ENCODE measurements at regions not wholly inside any gene's neighbourhood (a gene's known extent, or its start where the extent isn't known, plus 50 kb on each side); places are given as distances from the start of the nearest gene placed in this dataset.

DNA sequence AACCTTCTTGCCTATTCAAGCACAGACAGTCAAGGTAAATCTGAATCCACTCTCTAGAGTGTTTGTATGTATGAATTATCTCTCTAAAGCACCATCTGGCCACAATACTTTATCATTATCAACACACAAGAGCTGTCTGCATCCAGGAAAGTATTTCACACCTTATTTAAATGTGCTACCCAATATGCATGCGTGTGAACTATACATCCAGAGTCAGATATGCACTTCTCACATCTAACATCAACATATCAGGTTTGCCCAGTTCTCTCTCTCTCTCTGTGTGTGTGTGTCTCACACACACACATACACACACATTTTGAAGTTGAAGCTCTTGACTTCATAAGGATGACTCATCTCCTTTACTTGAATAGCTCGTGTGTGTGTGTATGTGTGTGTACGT, 697.5 kb upstream of the PCDH20 start:
- TF ChIP-seq EP300 (IDR thresholded peaks at IDR 0.05), result no peak
- TF ChIP-seq, protein P1, sequence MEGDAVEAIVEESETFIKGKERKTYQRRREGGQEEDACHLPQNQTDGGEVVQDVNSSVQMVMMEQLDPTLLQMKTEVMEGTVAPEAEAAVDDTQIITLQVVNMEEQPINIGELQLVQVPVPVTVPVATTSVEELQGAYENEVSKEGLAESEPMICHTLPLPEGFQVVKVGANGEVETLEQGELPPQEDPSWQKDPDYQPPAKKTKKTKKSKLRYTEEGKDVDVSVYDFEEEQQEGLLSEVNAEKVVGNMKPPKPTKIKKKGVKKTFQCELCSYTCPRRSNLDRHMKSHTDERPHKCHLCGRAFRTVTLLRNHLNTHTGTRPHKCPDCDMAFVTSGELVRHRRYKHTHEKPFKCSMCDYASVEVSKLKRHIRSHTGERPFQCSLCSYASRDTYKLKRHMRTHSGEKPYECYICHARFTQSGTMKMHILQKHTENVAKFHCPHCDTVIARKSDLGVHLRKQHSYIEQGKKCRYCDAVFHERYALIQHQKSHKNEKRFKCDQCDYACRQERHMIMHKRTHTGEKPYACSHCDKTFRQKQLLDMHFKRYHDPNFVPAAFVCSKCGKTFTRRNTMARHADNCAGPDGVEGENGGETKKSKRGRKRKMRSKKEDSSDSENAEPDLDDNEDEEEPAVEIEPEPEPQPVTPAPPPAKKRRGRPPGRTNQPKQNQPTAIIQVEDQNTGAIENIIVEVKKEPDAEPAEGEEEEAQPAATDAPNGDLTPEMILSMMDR (IDR thresholded peaks at IDR 0.05), result no peak
- TF ChIP-seq POLR2A (IDR thresholded peaks at IDR 0.05; ENCODE audit: low read depth), result no peak
- no peak for TF ChIP-seq POLR2AphosphoS5 (IDR thresholded peaks at IDR 0.05)

All from esophagus muscularis mucosa (tissue), 4 donors.